ENCODE measurements at regions not wholly inside any gene's neighbourhood (a gene's known extent, or its start where the extent isn't known, plus 50 kb on each side); places are given as distances from the start of the nearest gene placed in this dataset.

GRCh38 chr3:30343861-30344260 lies 262.5 kb upstream of the TGFBR2 start:
- Histone ChIP-seq H3K27me3 (no peaks in the 10 kb centered on the region), H3K9me3 (no peaks in the 10 kb centered on the region), H3K36me3 (no peaks in the 10 kb centered on the region), H3K27ac (peak overlapping the region in 6 of 10 donors; percentile 0 to 72 (median 34)), H3K4me1 (peaks cover 0 to 68% (median 36%) of the 10 kb centered on the region in 9 donors), H3K4me3 (no peak overlapping the region)
- DNase-seq (no peak), ATAC-seq (no peak)
- no peak for TF ChIP-seq CTCF (IDR thresholded peaks at IDR 0.05)
- 92 to 97% methylated on average over 1 of the region's 1 CpG for WGBS, 2 donors
- intact Hi-C loops (cut with DNase I): loop anchor here in 3 of 10 donors (10.0 kb wide), 3 partner anchors 109 to 351 kb away; partner anchors contain the start of gene TGFBR2 (in 1 of the 3)

DNA sequence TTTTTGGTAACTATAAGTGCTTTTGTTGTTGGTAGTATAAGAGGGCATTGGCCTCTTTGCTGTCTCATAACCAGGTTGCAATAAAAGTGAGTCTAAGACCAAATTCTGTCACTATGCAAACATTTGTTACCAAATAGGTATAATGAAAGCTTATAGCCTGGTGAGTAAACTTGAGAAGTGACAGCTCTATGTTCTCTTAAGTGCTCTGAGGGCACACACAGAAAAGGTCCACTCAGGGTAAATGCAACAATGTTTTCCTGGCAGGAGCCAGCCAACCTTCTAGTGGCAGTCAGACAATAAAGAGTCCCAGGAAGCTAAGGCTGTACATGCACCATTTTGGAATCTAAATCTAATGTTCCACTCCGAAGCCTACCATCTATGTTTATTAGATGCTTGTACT lies 262.1 kb upstream of the TGFBR2 start:
- peaks cover 0 to 72% (median 40%) of the 10 kb centered on the region in 9 donors for H3K4me1 ChIP-seq
- DNase-seq (no peak), ATAC-seq (peak in 2 of 8 donors; percentile 22 to 48)
- TF ChIP-seq CTCF (IDR thresholded peaks at IDR 0.05): no peak
- no peaks in the 10 kb centered on the region for H3K9me3 ChIP-seq
- no peak overlapping the region for H3K4me3 ChIP-seq
- H3K27me3 ChIP-seq: no peaks in the 10 kb centered on the region
- peak overlapping the region in 4 of 10 donors; percentile 30 to 72 (median 55) for H3K27ac ChIP-seq
- 88 to 98% methylated on average over 1 of the region's 1 CpG for WGBS, 2 donors
- H3K36me3 ChIP-seq: no peaks in the 10 kb centered on the region
- intact Hi-C loops (cut with DNase I): loop anchor here in 3 of 10 donors (10.0 kb wide), 3 partner anchors 109 to 351 kb away; partner anchors contain the start of gene TGFBR2 (in 1 of the 3)

GRCh38 chr3:30346933-30347320 lies 259.5 kb upstream of the TGFBR2 start:
- Histone ChIP-seq H3K4me1 (peaks cover 3 to 91% (median 51%) of the 10 kb centered on the region in 9 donors), H3K9me3 (no peaks in the 10 kb centered on the region), H3K27ac (peak overlapping the region in 3 of 10 donors; percentile 39 to 66 (median 65)), H3K36me3 (no peaks in the 10 kb centered on the region), H3K4me3 (no peak overlapping the region), H3K27me3 (no peaks in the 10 kb centered on the region)
- no peak for TF ChIP-seq CTCF (IDR thresholded peaks at IDR 0.05)
- intact Hi-C loops (cut with DNase I): loop anchor here in 4 of 10 donors (5.0 to 10.0 kb wide), 4 partner anchors 112 to 348 kb away; partner anchors contain the start of gene TGFBR2 (in 1 of the 4)
- ATAC-seq (no peak), DNase-seq (no peak)

DNA sequence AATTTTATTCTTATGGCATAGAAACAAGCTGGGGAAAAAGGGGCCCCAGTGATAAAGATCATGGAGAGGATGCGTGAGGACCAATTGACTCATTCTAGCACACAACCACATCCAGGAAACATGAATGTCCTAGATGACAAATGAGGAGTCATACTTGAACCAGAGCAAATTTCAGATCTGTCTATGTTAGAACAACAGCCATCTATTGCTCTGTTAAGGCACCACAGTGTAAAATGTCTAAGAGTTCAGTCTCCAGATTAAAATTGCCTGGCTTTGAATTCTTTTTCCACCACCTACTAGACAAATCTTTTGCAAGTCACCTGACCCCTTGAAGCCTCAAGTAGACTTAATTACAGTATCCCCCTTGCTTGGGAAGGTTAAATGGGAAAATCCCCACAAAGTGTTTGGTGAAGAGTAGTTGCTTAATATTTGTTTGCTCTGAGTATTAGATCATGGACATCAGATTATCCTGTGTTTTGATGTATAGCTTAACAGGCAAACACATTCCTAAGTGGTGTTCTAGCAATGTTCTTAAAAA lies 258.7 kb upstream of the TGFBR2 start:
- Histone ChIP-seq H3K27ac (peak overlapping the region in 3 of 10 donors; percentile 39 to 66 (median 65)), H3K9me3 (no peaks in the 10 kb centered on the region), H3K4me1 (peaks cover 3 to 85% (median 51%) of the 10 kb centered on the region in 9 donors), H3K4me3 (no peak overlapping the region), H3K36me3 (no peaks in the 10 kb centered on the region), H3K27me3 (no peaks in the 10 kb centered on the region)
- WGBS, 2 donors: 77 to 86% methylated on average over 1 of the region's 1 CpG
- DNase-seq: no peak
- ATAC-seq: no peak
- intact Hi-C loops (cut with DNase I): loop anchor here in 4 of 10 donors (5.0 to 10.0 kb wide), 4 partner anchors 113 to 347 kb away; partner anchors contain the start of gene TGFBR2 (in 1 of the 4)
- no peak for TF ChIP-seq CTCF (IDR thresholded peaks at IDR 0.05)

Data from heart right ventricle (tissue), 16 donors.